Thoracic aorta (tissue), 2 donors: ENCODE measurements at regions not wholly inside any gene's neighbourhood (a gene's known extent, or its start where the extent isn't known, plus 50 kb on each side); places are given as distances from the start of the nearest gene placed in this dataset.
"Not testable (repeated sequence)": the region's sequence is repeated elsewhere in the genome, so short reads cannot be mapped to it uniquely, and the experiment has no call there.

Experiments used
- ATAC-seq: fragments of 150-250 bp; one replicate; pipeline ENCODE4 v1.8.0; 2017; ENCODE audit warnings: low read depth; ENCODE audit not compliant: insufficient number of reproducible peaks, low FRiP score
- DNase-seq: peaks from one replicate; pipeline ENCODE4 v3.0.0-alpha.2; 2020; ENCODE audit warnings: low spot score
- H3K27ac ChIP-seq, 2 donors: fragments of 200-600 bp; sonication (generic); 1 replicate in 1 of 2; 2 replicates in 1 of 2; pipeline ENCODE4 v1.5.1; 2016; ENCODE audit warnings: mild to moderate bottlenecking in 2 of 2, moderate library complexity in 2 of 2
- H3K27me3 ChIP-seq: fragments of 200-600 bp; sonication (generic); replicated peaks from 2 replicates; pipeline ENCODE4 v1.6.0; 2016; ENCODE audit warnings: mild to moderate bottlenecking; ENCODE audit not compliant: insufficient read depth
- H3K36me3 ChIP-seq: fragments of 200-600 bp; sonication (generic); one replicate; pipeline ENCODE4 v1.5.1; 2016
- H3K4me1 ChIP-seq, 2 donors: fragments of 200-600 bp; sonication (generic); 1 replicate in 1 of 2; 2 replicates in 1 of 2; pipeline versions ENCODE4 v1.5.1 to v1.6.0; 2016; ENCODE audit warnings: low read depth in 2 of 2, mild to moderate bottlenecking in 1 of 2; ENCODE audit not compliant: control insufficient read depth in 1 of 2
- H3K4me3 ChIP-seq: fragments of 200-600 bp; sonication (generic); 2 replicates; pipeline ENCODE4 v1.5.1; 2016; ENCODE audit warnings: mild to moderate bottlenecking
- H3K9me3 ChIP-seq: fragments of 200-600 bp; sonication (generic); 2 replicates; pipeline ENCODE4 v1.5.1; 2016
- CTCF ChIP-seq: fragments of 200-600 bp; sonication (generic); IDR thresholded peaks from one replicate; pipeline ENCODE4 v1.5.1; 2019; ENCODE audit warnings: antibody characterized with exemption

DNA sequence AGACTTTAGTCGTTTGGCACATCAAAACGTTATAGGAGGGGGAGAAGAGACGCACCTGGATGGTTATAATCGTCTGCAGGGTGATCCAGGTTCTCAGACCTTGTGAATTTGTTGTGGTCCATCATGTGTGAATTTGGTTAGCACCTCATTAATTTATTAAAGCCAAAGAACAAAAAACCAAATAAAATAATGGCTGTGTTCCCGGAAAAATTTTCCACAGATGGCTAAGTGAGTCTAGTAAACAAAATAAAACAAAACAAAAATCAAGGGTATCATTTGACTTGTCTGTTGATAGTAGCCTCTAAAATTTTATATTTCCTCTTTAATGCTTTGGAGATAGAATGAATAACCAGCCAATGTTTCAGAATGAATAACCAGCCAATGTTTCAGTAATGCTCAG, 119.7 kb downstream of the ACTBL2 start:
- no peaks in the 10 kb centered on the region for H3K4me1 ChIP-seq
- DNase-seq (no peak), ATAC-seq (no peak)
- H3K27me3 ChIP-seq: no peaks in the 10 kb centered on the region
- H3K36me3 ChIP-seq: no peaks in the 10 kb centered on the region
- no peaks in the 10 kb centered on the region for H3K9me3 ChIP-seq
- no peak overlapping the region for H3K27ac ChIP-seq
- no peak for TF ChIP-seq CTCF
- H3K4me3 ChIP-seq: no peak overlapping the region

- Histone ChIP-seq H3K9me3 (no peaks in the 10 kb centered on the region), H3K27me3 (no peaks in the 10 kb centered on the region), H3K4me1 (no peaks in the 10 kb centered on the region), H3K4me3 (no peak overlapping the region), H3K36me3 (no peaks in the 10 kb centered on the region), H3K27ac (no peak overlapping the region)
- no peak for TF ChIP-seq CTCF
- ATAC-seq (no peak), DNase-seq (no peak)
These were observed 121.7 kb downstream of the ACTBL2 start for GRCh38 chr5:57360871-57361270.

GRCh38 chr5:57358796-57359592, 123.6 kb downstream of the ACTBL2 start:
- Histone ChIP-seq H3K4me3 (no peak overlapping the region), H3K4me1 (no peaks in the 10 kb centered on the region), H3K9me3 (no peaks in the 10 kb centered on the region), H3K27me3 (no peaks in the 10 kb centered on the region), H3K36me3 (no peaks in the 10 kb centered on the region), H3K27ac (no peak overlapping the region)
- no peak for TF ChIP-seq CTCF
- no peak for ATAC-seq
- DNase-seq: no peak

DNA sequence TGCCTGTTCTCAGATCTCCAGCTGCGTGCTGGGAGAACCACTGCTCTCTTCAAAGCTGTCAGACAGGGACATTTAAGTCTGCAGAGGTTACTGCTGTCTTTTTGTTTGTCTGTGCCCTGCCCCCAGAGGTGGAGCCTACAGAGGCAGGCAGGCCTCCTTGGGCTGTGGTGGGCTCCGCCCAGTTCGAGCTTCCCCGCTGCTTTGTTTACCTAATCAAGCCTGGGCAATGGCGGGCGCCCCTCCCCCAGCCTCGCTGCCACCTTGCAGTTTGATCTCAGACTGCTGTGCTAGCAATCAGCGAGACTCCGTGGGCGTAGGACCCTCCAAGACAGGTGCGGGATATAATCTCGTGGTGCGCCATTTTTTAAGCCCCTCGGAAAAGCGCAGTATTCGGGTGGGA, 125.8 kb downstream of the ACTBL2 start:
- not testable (repeated sequence) for H3K4me3 ChIP-seq, ATAC-seq, DNase-seq, H3K4me1 ChIP-seq, H3K27me3 ChIP-seq, H3K36me3 ChIP-seq, H3K9me3 ChIP-seq, H3K27ac ChIP-seq

DNA sequence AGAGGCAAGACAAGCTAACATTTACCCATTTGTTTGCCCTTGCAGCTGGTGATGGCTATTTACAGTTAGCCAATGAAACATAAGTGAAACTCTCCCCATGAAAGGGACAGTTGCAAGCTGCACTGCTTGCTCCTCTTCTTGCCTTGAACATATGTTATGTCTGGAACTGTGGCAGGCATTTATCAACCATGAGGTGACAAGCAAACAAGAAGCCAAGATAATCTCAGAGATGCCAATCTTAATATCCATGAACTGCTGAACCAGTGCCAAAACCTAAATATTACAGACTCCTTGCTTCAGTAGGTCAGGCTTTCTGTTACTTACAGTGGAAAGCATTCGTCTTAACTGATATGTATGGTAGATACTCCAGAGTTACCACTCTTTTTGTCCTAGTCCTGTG, 133.4 kb downstream of the ACTBL2 start:
- DNase-seq (no peak), ATAC-seq (no peak)
- Histone ChIP-seq H3K9me3 (no peaks in the 10 kb centered on the region), H3K27ac (peak overlapping the region in 1 of 2 donors; percentile 40), H3K27me3 (no peaks in the 10 kb centered on the region), H3K36me3 (no peaks in the 10 kb centered on the region), H3K4me1 (peaks cover 12 to 23% of the 10 kb centered on the region in 2 donors), H3K4me3 (peak overlapping the region; percentile 37)
- TF ChIP-seq CTCF: no peak
